DOHH2 (cell line): ENCODE measurements at regions not wholly inside any gene's neighbourhood (a gene's known extent, or its start where the extent isn't known, plus 50 kb on each side); places are given as distances from the start of the nearest gene placed in this dataset.

Source experiments
- H3F3A ChIP-seq: fragments of 200-600 bp; sonication (generic), shearing (Covaris generic); 2 replicates; pipeline ENCODE4 v1.6.0; 2016; ENCODE audit warnings: antibody characterized with exemption, mild to moderate bottlenecking; ENCODE audit not compliant: control insufficient read depth, insufficient read depth
- H3K27ac ChIP-seq: fragments of 200-600 bp; sonication (generic); 2 replicates; pipeline ENCODE4 v1.5.1; 2014; ENCODE audit warnings: low read depth, mild to moderate bottlenecking, low read length, moderate library complexity
- H3K27me3 ChIP-seq: fragments of 200-600 bp; sonication (generic); 2 replicates; pipeline ENCODE4 v1.6.1; 2014; ENCODE audit warnings: mild to moderate bottlenecking, low read length, mixed read lengths; ENCODE audit not compliant: control insufficient read depth
- H3K36me3 ChIP-seq: fragments of 200-600 bp; sonication (generic); 2 replicates; pipeline ENCODE4 v1.6.1; 2014; ENCODE audit warnings: mild to moderate bottlenecking, low read length, moderate library complexity, mixed read lengths; ENCODE audit not compliant: control insufficient read depth
- H3K4me1 ChIP-seq: fragments of 200-600 bp; sonication (generic); 2 replicates; pipeline ENCODE4 v1.6.1; 2014; ENCODE audit warnings: mild to moderate bottlenecking, low read length, mixed read lengths; ENCODE audit not compliant: control insufficient read depth
- H3K4me2 ChIP-seq: fragments of 200-600 bp; sonication (generic); 2 replicates; pipeline ENCODE4 v1.6.0; 2014; ENCODE audit warnings: mild to moderate bottlenecking, low read length, moderate library complexity
- H3K4me3 ChIP-seq: fragments of 200-600 bp; sonication (generic); 2 replicates; pipeline ENCODE4 v1.5.1; 2014; ENCODE audit warnings: mild to moderate bottlenecking, low read length, mixed read lengths
- H3K79me2 ChIP-seq: fragments of 200-600 bp; sonication (generic); 2 replicates; pipeline ENCODE4 v1.6.1; 2014; ENCODE audit warnings: mild to moderate bottlenecking, low read length, mixed read lengths; ENCODE audit not compliant: control insufficient read depth
- H3K9me2 ChIP-seq: fragments of 200-600 bp; sonication (generic); replicated peaks from 2 replicates; pipeline ENCODE4 v1.6.1; 2014; ENCODE audit warnings: mild to moderate bottlenecking, low read length, mixed read lengths; ENCODE audit not compliant: control insufficient read depth
- H3K9me3 ChIP-seq: fragments of 200-600 bp; sonication (generic); 2 replicates; pipeline ENCODE4 v1.6.1; 2014; ENCODE audit warnings: antibody characterized with exemption, low read length, mixed read lengths; ENCODE audit not compliant: control insufficient read depth, insufficient read depth
- H4K20me1 ChIP-seq: fragments of 200-600 bp; sonication (generic); 2 replicates; pipeline ENCODE4 v1.6.0; 2014; ENCODE audit warnings: low read depth, mild to moderate bottlenecking, antibody characterized with exemption, low read length, moderate library complexity; ENCODE audit not compliant: control insufficient read depth, insufficient read depth
- CTCF ChIP-seq: fragments of 200-600 bp; sonication (generic); IDR thresholded peaks from one replicate; pipeline ENCODE4 v1.5.1; 2014; ENCODE audit warnings: antibody characterized with exemption, mild to moderate bottlenecking, low read depth, low read length; ENCODE audit not compliant: poor library complexity, severe bottlenecking
- EZH2phosphoT487 ChIP-seq: fragments of 200-600 bp; sonication (generic); IDR thresholded peaks from 2 replicates; pipeline ENCODE4 v1.6.1; 2017; ENCODE audit warnings: borderline replicate concordance, mild to moderate bottlenecking, antibody characterized with exemption, low read length, moderate library complexity, mixed read lengths

- H4K20me1 ChIP-seq = no peaks in the 10 kb centered on the region
- H3K4me3 ChIP-seq = no peak overlapping the region
- no peaks in the 10 kb centered on the region for H3F3A ChIP-seq
- no peaks in the 10 kb centered on the region for H3K9me2 ChIP-seq
- no peaks in the 10 kb centered on the region for H3K27me3 ChIP-seq
- no peak for TF ChIP-seq EZH2phosphoT487
- no peak for TF ChIP-seq CTCF
- H3K4me2 ChIP-seq = no peak overlapping the region
- no peak overlapping the region for H3K27ac ChIP-seq
- H3K4me1 ChIP-seq = no peaks in the 10 kb centered on the region
- H3K36me3 ChIP-seq = no peaks in the 10 kb centered on the region
- H3K9me3 ChIP-seq = no peaks in the 10 kb centered on the region
- no peaks in the 10 kb centered on the region for H3K79me2 ChIP-seq
These were observed 689.7 kb upstream of the IGFBP3 start for GRCh38 chr7:46610746-46611145.

GRCh38 chr7:46607176-46607575, 686.1 kb upstream of the IGFBP3 start:
- Histone ChIP-seq H3K9me2 (no peaks in the 10 kb centered on the region), H3K4me3 (no peak overlapping the region), H3K4me1 (no peaks in the 10 kb centered on the region), H4K20me1 (no peaks in the 10 kb centered on the region), H3K27ac (no peak overlapping the region), H3K79me2 (no peaks in the 10 kb centered on the region), H3K4me2 (no peak overlapping the region), H3F3A (no peaks in the 10 kb centered on the region), H3K9me3 (no peaks in the 10 kb centered on the region), H3K36me3 (no peaks in the 10 kb centered on the region), H3K27me3 (no peaks in the 10 kb centered on the region)
- TF ChIP-seq EZH2phosphoT487 (no peak), CTCF (no peak)

- Histone ChIP-seq H3K27me3 (no peaks in the 10 kb centered on the region), H3K4me2 (no peak overlapping the region), H3K9me3 (no peaks in the 10 kb centered on the region), H3K9me2 (no peaks in the 10 kb centered on the region), H3F3A (no peaks in the 10 kb centered on the region), H3K36me3 (no peaks in the 10 kb centered on the region), H3K4me3 (no peak overlapping the region), H4K20me1 (no peaks in the 10 kb centered on the region), H3K27ac (no peak overlapping the region), H3K4me1 (no peaks in the 10 kb centered on the region), H3K79me2 (no peaks in the 10 kb centered on the region)
- TF ChIP-seq EZH2phosphoT487 (no peak), CTCF (no peak)
These were observed 685.7 kb upstream of the IGFBP3 start for GRCh38 chr7:46606761-46607160.

- Histone ChIP-seq H3F3A (no peaks in the 10 kb centered on the region), H3K4me1 (no peaks in the 10 kb centered on the region), H3K79me2 (no peaks in the 10 kb centered on the region)
These were observed 683.2 kb upstream of the IGFBP3 start for GRCh38 chr7:46604241-46604661.

More at GRCh38 chr7:46604241-46604661, 683.2 kb upstream of the IGFBP3 start:
- no peaks in the 10 kb centered on the region for H3K9me2 ChIP-seq
- H4K20me1 ChIP-seq = no peaks in the 10 kb centered on the region
- TF ChIP-seq CTCF = no peak
- TF ChIP-seq EZH2phosphoT487 = no peak
- no peak overlapping the region for H3K4me2 ChIP-seq
- no peak overlapping the region for H3K27ac ChIP-seq
- no peaks in the 10 kb centered on the region for H3K27me3 ChIP-seq
- no peaks in the 10 kb centered on the region for H3K9me3 ChIP-seq
- H3K36me3 ChIP-seq = no peaks in the 10 kb centered on the region
- no peak overlapping the region for H3K4me3 ChIP-seq
